HCT116 (cell line): ENCODE measurements at regions not wholly inside any gene's neighbourhood (a gene's known extent, or its start where the extent isn't known, plus 50 kb on each side); places are given as distances from the start of the nearest gene placed in this dataset.

Experiments
- ATAC-seq: fragments of 200-7000 bp; cut with Tn5 transposase; 2 replicates; pipeline ENCODE4 v1.9.1; 2020; ENCODE audit warnings: mild to moderate bottlenecking, moderate library complexity
- BruUV-seq: library from RNA; stranded (reverse); fragments of 400-500 nt; replicated peaks from 2 replicates; lab custom pipeline; 2021; lab: Mats Ljungman, UMichigan
- CTCF ChIA-PET: fragments of 300-600 bp; sonication (Branson Sonifier 250); formaldehyde crosslinking; loops from one replicate; lab custom pipeline; 2021; ENCODE audit warnings: antibody characterized with exemption; lab: Charles Lee
- POLR2A ChIA-PET: fragments of 300-600, 350-600 bp; sonication (Branson Sonifier 250); formaldehyde crosslinking; loops from one replicate; lab custom pipeline; 2021; ENCODE audit warnings: antibody characterized with exemption; lab: Charles Lee
- RAD21 ChIA-PET, 2 experiments: fragments of 300-600 bp; sonication (Branson Sonifier 250); formaldehyde crosslinking; loops; one replicate each; lab custom pipeline; 2023; ENCODE audit warnings: low total read pairs in 2 of 2; ENCODE audit not compliant: uncharacterized antibody in 2 of 2, unreplicated experiment in 2 of 2, low non-redundant PET in 1 of 2; lab: Charles Lee
- DNase-seq: peaks from one replicate; pipeline ENCODE4 v3.0.0-alpha.2; 2010; ENCODE audit warnings: low read depth, low spot score
- H2AFZ ChIP-seq: fragments of 200-600 bp; shearing (Covaris generic), sonication (generic); 2 replicates; pipeline ENCODE4 v1.6.1; 2017; ENCODE audit warnings: low read depth, mixed run types, mixed read lengths, antibody characterized with exemption, low read length; ENCODE audit not compliant: poor library complexity, severe bottlenecking
- H3K27ac ChIP-seq: 2 replicates; pipeline ENCODE4 v1.5.1; 2012; ENCODE audit warnings: low read depth, low read length
- H3K27me3 ChIP-seq: fragments of 200-600 bp; sonication (generic); 2 replicates; pipeline ENCODE4 v1.6.1; 2016; ENCODE audit warnings: mixed run types, low read length, mixed read lengths; ENCODE audit not compliant: insufficient read depth
- H3K36me3 ChIP-seq, 2 experiments: fragments of 200-500 bp in 1 of 2; fragments of 200-600 bp in 1 of 2; sonication (Bioruptor generic) in 1 of 2; sonication (generic) in 1 of 2; 2 replicates each; pipeline versions ENCODE4 v1.5.1 to v1.6.1; 2014 to 2016; ENCODE audit warnings: low read length in 2 of 2, inconsistent platforms in 1 of 2, mixed read lengths in 1 of 2, mixed run types in 1 of 2; ENCODE audit not compliant: insufficient read depth in 2 of 2, control insufficient read depth in 1 of 2
- H3K4me1 ChIP-seq, 2 experiments: fragments of 200-600 bp in 1 of 2; sonication (generic) in 1 of 2; 2 replicates each; pipeline versions ENCODE4 v1.5.1 to v1.6.1; 2012 to 2017; ENCODE audit warnings: low read length in 2 of 2, inconsistent platforms in 1 of 2, mild to moderate bottlenecking in 1 of 2, mixed read lengths in 1 of 2, mixed run types in 1 of 2, moderate library complexity in 1 of 2; ENCODE audit not compliant: insufficient read depth in 2 of 2, control insufficient read depth in 1 of 2
- H3K4me2 ChIP-seq: fragments of 200-600 bp; sonication (generic); 2 replicates; pipeline ENCODE4 v1.6.1; 2017; ENCODE audit warnings: mixed run types, low read length, mixed read lengths
- H3K4me3 ChIP-seq, 2 experiments: fragments of 200-600 bp in 1 of 2; sonication (generic) in 1 of 2; replicated peaks in 1 of 2; 2 replicates each; pipeline ENCODE4 v1.5.1; 2011 to 2016; ENCODE audit warnings: low read length in 2 of 2, control low read depth in 1 of 2, low read depth in 1 of 2, mild to moderate bottlenecking in 1 of 2, mixed read lengths in 1 of 2, mixed run types in 1 of 2
- H3K79me2 ChIP-seq: fragments of 200-600 bp; sonication (generic); 2 replicates; pipeline ENCODE4 v1.6.1; 2017; ENCODE audit warnings: mild to moderate bottlenecking, mixed run types, low read length, moderate library complexity, mixed read lengths; ENCODE audit not compliant: insufficient read depth
- H3K9ac ChIP-seq: fragments of 200-600 bp; sonication (generic); 2 replicates; pipeline ENCODE4 v1.6.1; 2016; ENCODE audit warnings: low read length, mixed read lengths
- H3K9me2 ChIP-seq: fragments of 200-600 bp; sonication (generic), shearing (Covaris generic); 2 replicates; pipeline ENCODE4 v1.6.1; 2017; ENCODE audit warnings: mixed run types, mild to moderate bottlenecking, moderate library complexity; ENCODE audit not compliant: insufficient read depth
- H3K9me3 ChIP-seq, 2 experiments: fragments of 200-500 bp in 1 of 2; fragments of 200-600 bp in 1 of 2; sonication (Bioruptor generic) in 1 of 2; sonication (generic) in 1 of 2; 2 replicates each; pipeline ENCODE4 v1.6.1; 2014 to 2017; ENCODE audit warnings: low read length in 2 of 2, mixed read lengths in 2 of 2, inconsistent platforms in 1 of 2, low read depth in 1 of 2, mild to moderate bottlenecking in 1 of 2, mixed run types in 1 of 2, moderate library complexity in 1 of 2; ENCODE audit not compliant: control insufficient read depth in 1 of 2, insufficient read depth in 1 of 2
- H4K20me1 ChIP-seq: fragments of 200-600 bp; sonication (generic), shearing (Covaris generic); 2 replicates; pipeline ENCODE4 v1.6.1; 2017; ENCODE audit warnings: mixed run types, mild to moderate bottlenecking, moderate library complexity; ENCODE audit not compliant: insufficient read depth
- CBX3 ChIP-seq: IDR thresholded peaks from 2 replicates; pipeline ENCODE4 v1.6.1; 2012; ENCODE audit warnings: low read depth
- CEBPB ChIP-seq: IDR thresholded peaks from 2 replicates; pipeline ENCODE4 v1.6.1; 2012; ENCODE audit warnings: low read depth
- CTCF ChIP-seq, 3 experiments: fragments of 200-600 bp in 1 of 3; sonication (generic) in 1 of 3; IDR thresholded peaks in 2 of 3; conservative IDR thresholded peaks in 1 of 3; 2 replicates each; pipeline ENCODE4 v1.5.1; 2012 to 2017; ENCODE audit warnings: low read depth in 2 of 3, low read length in 2 of 3, antibody characterized with exemption in 1 of 3, borderline replicate concordance in 1 of 3, control low read depth in 1 of 3, mild to moderate bottlenecking in 1 of 3, mixed read lengths in 1 of 3, mixed run types in 1 of 3, moderate library complexity in 1 of 3; ENCODE audit not compliant: insufficient read depth in 1 of 3
- EGR1 ChIP-seq: IDR thresholded peaks from 2 replicates; pipeline ENCODE4 v1.6.1; 2012; ENCODE audit warnings: low read depth
- EZH2 ChIP-seq: fragments of 200-600 bp; sonication (generic); IDR thresholded peaks from 2 replicates; pipeline ENCODE4 v1.6.1; 2017; ENCODE audit warnings: antibody characterized with exemption, mixed run types
- EZH2phosphoT487 ChIP-seq: fragments of 200-600 bp; IDR thresholded peaks from 2 replicates; pipeline ENCODE4 v1.6.1; 2018; ENCODE audit warnings: antibody characterized with exemption, borderline replicate concordance
- JUND ChIP-seq: IDR thresholded peaks from 2 replicates; pipeline ENCODE4 v1.6.1; 2012
- POLR2A ChIP-seq: IDR thresholded peaks from 2 replicates; pipeline ENCODE4 v1.7.0; 2011; ENCODE audit warnings: borderline replicate concordance; ENCODE audit not compliant: insufficient read depth, insufficient read length; ENCODE audit errors: extremely low read depth
- RAD21 ChIP-seq: IDR thresholded peaks from 2 replicates; pipeline ENCODE4 v1.6.1; 2012; ENCODE audit warnings: low read depth, mild to moderate bottlenecking
- SIN3A ChIP-seq: IDR thresholded peaks from 2 replicates; pipeline ENCODE4 v1.6.1; 2012; ENCODE audit warnings: low read depth
- SRF ChIP-seq: IDR thresholded peaks from 2 replicates; pipeline ENCODE4 v1.6.1; 2012; ENCODE audit warnings: low read depth
- TCF7L2 ChIP-seq: IDR thresholded peaks from 2 replicates; pipeline ENCODE4 v1.7.0; 2011; ENCODE audit warnings: borderline replicate concordance, inconsistent platforms; ENCODE audit not compliant: insufficient read depth, insufficient read length; ENCODE audit errors: extremely low read depth
- YY1 ChIP-seq: IDR thresholded peaks from 2 replicates; pipeline ENCODE4 v1.6.1; 2011; ENCODE audit warnings: low read length, low read depth, moderate library complexity, mild to moderate bottlenecking; ENCODE audit not compliant: insufficient replicate concordance; ENCODE audit errors: extremely low read depth
- ZBTB33 ChIP-seq: IDR thresholded peaks from 2 replicates; pipeline ENCODE4 v1.6.1; 2011; ENCODE audit warnings: mild to moderate bottlenecking, low read length, moderate library complexity; ENCODE audit not compliant: insufficient replicate concordance; ENCODE audit errors: extremely low read depth
- intact Hi-C: fragments of 100-400 bp; cut with micrococcal nuclease; formaldehyde crosslinking; loops from 2 replicates; pipeline ENCODE4 v1.10.0; 2022

GRCh38 chr11:8330896-8331295, 67.2 kb upstream of the LMO1 start:
- no peak for DNase-seq
- Histone ChIP-seq H3K9ac (no peak overlapping the region), H3K4me3 (no peak overlapping the region), H4K20me1 (no peaks in the 10 kb centered on the region), H3K4me1 (peaks cover 6 to 24% of the 10 kb centered on the region in 2 experiments), H3K9me3 (no peaks in the 10 kb centered on the region), H3K9me2 (no peaks in the 10 kb centered on the region), H2AFZ (no peak overlapping the region), H3K36me3 (no peaks in the 10 kb centered on the region), H3K27me3 (no peaks in the 10 kb centered on the region), H3K79me2 (no peaks in the 10 kb centered on the region), H3K4me2 (no peak overlapping the region), H3K27ac (no peak overlapping the region)
- ChIA-PET CTCF (no interaction called here), RAD21 (interaction anchor here in 1 of 2 experiments (0.7 kb wide), 1 partner anchor 235 kb away, joined by 3 read pairs; no protein-coding TSS in a partner anchor), POLR2A (no interaction called here)
- TF ChIP-seq ZBTB33 (no peak), EGR1 (no peak), RAD21 (no peak), SRF (no peak), CEBPB (no peak)
- ATAC-seq = no peak
- BruUV-seq = no TSS peak
- intact Hi-C loops = no loop called here

- Histone ChIP-seq H3K9me2 (no peaks in the 10 kb centered on the region), H3K27ac (no peak overlapping the region), H3K4me3 (no peak overlapping the region), H4K20me1 (no peaks in the 10 kb centered on the region), H3K27me3 (no peaks in the 10 kb centered on the region), H3K9ac (no peak overlapping the region), H3K4me2 (no peak overlapping the region), H3K79me2 (no peaks in the 10 kb centered on the region), H3K9me3 (no peaks in the 10 kb centered on the region)
- intact Hi-C loops = no loop called here
- ATAC-seq = no peak
- POLR2A ChIA-PET = no interaction called here
- TF ChIP-seq EZH2 (no peak), ZBTB33 (no peak), POLR2A (no peak), SIN3A (no peak), JUND (no peak), YY1 (no peak), TCF7L2 (no peak), EZH2phosphoT487 (no peak), CBX3 (no peak), CTCF (IDR thresholded peaks at IDR 0.05 in 2 of 3, conservative IDR thresholded peaks at IDR 0.05 in 1 of 3; ENCODE audit: borderline replicate concordance in 1 of 3, insufficient read depth in 1 of 3, low read depth in 2 of 3, low read length in 2 of 3) (no peak)
- TF ChIP-seq, all 23 proteins: peak for 0
- H3K4me1 ChIP-seq = peaks cover 6 to 24% of the 10 kb centered on the region in 2 experiments
- no peaks in the 10 kb centered on the region for H3K36me3 ChIP-seq
- DNase-seq = no peak
- ChIA-PET CTCF (no interaction called here), RAD21 (interaction anchor here in 1 of 2 experiments (0.7 kb wide), 1 partner anchor 236 kb away, joined by 3 read pairs; no protein-coding TSS in a partner anchor)
- no TSS peak for BruUV-seq
- H2AFZ ChIP-seq = no peak overlapping the region
Observed at GRCh38 chr11:8330404-8330803, 66.7 kb upstream of the LMO1 start.
